Left hindlimb (tissue), 1 donor: ENCODE measurements at regions not wholly inside any gene's neighbourhood (a gene's known extent, or its start where the extent isn't known, plus 50 kb on each side); places are given as distances from the start of the nearest gene placed in this dataset.
"Not testable (repeated sequence)": the region's sequence is repeated elsewhere in the genome, so short reads cannot be mapped to it uniquely, and the experiment has no call there.

ENCODE experiments used
- DNase-seq: peaks from one replicate; pipeline ENCODE4 v3.0.0-alpha.2; 2018

DNA sequence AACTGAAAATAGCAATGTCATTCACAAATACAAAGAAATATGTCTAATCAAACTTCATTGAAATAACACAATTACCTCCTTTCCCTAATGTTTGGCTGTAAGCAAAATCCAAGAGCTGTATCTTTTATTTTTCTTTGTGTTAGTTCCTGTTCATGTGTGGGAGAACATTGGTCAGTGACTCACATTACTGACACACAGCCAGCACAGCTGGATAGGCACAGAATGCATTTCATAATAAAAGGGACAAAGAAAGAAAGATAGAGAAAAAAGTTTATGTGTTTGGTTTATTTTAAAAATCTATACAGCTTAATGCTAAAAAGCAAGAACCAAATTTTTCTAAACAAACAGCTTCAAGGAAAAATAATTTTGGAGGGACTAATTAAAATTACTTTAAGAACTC is 185.6 kb upstream of the COL3A1 start:
- peak; percentile 74 for DNase-seq

DNA sequence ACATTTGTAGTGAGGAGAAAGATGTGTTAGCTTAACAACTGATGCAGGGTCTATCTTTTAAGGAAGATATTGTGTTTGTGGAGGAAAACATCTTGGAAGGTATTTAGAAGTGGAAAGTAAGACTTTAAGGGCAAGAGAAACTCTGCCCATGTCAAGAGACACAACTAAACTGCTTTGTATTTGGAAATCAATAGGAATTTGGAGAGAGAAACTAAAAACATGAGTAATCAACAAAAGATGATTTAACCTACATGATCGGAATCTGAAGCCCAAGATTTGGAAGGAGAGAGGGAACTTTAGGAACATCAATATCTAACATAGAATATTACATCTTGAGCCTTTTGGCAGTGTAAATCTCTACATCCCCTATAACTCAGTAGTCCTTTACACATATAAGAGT is 184.2 kb upstream of the COL3A1 start:
- no peak for DNase-seq

DNA sequence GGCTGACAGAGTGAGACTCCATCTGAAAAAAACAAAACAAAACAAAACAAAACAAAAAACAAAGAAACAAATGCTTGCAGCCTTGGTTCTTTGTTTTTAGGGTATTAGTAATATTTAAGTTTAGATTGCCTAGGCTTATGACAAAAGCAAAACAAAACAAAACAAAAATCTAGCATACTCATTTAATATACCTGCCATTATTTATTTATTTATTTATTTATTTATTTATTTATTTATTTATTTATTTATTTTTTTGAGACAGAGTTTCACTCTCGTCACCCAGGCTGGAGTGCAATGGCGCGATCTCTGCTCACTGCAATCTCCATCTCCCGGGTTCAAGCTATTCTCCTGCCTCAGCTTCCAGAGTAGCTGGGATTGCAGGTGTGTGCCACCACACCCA is 179.7 kb upstream of the COL3A1 start:
- not testable (repeated sequence) for DNase-seq

DNA sequence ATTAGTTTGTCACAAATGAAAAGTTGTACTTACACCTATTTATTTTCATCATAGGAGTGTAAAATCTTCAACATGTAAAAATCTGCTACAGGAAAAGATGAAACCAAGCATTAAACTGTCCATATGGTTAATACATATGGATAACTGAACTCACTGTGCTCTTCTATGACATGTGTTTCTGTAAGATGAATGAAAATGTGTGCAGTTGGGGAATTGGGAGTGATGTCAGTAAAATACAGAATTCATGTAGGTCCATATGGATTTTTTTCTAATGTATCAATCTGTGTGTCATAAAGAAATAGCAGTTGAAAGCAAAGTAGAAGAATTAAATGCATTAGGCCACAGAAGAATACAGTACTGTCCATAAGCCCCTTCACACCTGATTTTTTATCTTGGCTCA is 178.4 kb upstream of the COL3A1 start:
- DNase-seq, result no peak

DNA sequence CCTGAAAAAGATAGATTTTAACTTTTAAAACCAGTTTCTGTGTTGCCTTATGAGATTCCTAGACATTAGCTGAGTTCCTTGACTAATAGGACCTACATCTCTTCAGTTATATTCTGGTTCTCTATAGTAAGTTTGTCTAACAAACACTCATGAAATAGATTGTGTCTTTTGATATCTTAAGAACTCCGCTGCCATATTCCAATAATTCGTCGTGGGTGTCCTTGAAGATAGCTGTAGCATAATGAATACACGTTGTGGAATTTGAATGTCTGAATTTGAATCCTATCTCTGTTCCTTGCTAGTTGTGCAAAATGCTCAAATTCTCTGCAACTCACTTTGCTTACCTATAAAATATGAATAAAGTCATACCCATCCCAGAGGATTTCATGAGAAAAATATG is 176.8 kb upstream of the COL3A1 start:
- no peak for DNase-seq

DNA sequence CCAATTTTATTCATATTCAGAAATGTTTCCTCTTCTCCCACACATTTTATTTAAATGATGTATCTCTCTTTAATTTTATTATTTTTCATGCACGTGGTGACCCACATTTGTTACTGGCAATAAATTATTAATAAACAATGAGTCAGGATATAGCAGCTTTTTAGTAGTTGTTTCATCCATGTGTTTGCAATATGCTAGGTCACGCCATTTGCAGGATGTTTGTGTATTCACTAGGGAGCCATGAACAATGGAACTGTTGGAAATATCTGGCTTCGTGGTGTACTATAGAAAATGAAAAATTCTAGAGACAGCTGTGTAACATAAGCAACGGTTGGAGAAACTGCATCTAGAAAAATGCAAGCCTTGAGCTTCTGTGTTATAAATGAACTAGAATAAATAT is 176.0 kb upstream of the COL3A1 start:
- peak; percentile 39 for DNase-seq

DNA sequence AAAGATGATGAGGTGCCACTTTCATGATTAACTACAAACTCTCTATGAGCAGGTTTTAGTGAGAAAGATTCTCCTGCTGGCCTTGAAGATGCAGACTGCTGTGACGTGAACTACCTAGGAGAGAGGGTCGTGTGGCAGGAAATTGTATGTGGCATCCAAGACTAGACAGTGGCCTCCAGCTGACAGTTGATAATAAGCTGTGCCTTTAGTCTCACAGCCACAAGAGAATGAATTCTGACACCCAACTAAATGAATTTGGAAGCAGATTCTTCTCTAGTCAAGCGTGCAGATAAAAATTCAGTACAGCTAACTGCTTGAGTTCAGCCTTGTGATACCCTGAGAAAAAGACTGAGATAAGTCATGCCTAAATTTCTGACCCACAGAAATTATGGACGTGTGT is 169.0 kb upstream of the COL3A1 start:
- DNase-seq, result no peak

DNA sequence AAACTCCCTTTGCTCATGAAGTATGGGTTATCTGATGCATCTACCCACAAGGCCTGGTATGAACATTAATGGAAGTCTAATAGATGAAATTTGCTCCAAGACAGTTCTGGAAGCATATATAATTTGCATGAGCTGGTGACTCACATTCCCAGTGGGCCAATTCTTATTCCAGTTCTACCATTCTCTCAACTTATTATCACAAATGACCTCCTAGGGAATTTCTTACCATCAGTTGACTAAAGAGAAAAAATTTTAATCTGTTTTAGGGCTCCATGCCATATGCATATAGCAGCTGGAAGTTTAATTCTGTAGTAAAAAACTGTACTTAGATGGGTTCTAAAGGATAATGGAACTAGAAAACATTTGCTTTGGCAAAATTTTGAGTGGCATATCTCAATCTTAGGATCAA is 165.2 kb upstream of the COL3A1 start:
- no peak for DNase-seq

DNA sequence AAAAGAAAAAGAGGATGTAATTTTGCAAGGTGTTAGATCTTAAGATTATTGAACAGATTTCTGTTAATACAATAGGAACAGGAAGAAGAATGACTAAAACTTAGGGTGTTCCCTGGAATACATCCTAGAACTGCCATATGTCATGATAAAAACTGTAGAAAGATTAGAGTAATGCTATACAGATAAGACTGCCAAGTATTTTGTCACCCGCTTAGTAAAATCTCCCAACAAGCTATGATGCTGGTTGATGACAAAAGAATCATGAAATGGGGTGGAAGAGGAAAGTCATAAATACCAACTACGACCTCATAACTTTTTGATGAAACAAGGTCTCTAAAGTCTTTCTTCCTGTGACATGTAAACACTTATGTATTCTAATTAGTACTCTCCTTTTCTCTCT is 163.6 kb upstream of the COL3A1 start:
- no peak for DNase-seq

DNA sequence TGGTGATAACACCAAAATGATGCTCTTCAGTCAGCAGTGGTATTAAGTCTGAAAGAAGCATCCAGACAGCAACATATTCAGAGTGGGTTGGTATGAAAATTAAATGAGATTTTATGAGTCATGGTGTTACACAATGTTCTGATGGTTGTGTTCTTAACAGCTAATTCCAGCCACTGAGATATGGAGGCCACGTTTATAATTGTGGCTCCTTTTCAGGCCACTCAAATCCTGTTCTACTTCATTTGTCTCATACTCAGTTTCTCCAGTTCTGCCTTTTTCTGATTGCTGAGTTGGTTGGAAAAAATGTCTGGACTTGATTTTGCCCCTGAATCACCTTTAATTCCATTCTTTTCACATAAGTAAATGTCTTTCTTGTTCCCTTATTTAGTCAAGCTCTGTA is 162.7 kb upstream of the COL3A1 start:
- no peak for DNase-seq

DNA sequence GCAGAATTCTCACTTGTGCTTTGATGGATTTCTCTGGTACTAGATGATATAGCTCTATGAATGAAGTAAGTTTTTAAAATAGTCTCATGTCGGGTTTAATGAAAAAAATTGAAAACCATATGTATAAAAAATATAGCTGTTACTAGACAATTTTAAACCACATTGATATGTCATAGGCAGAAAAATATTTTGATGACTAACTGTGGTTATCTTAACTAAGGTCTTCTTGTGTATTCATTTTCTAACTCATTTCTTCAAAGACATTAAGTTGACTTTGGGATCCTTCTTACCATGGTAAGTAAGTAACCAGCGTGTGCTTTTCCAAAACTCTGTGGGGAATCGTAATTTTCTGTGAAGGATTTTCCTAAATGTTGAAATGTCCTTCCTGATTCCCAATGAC is 160.9 kb upstream of the COL3A1 start:
- DNase-seq, result no peak

DNA sequence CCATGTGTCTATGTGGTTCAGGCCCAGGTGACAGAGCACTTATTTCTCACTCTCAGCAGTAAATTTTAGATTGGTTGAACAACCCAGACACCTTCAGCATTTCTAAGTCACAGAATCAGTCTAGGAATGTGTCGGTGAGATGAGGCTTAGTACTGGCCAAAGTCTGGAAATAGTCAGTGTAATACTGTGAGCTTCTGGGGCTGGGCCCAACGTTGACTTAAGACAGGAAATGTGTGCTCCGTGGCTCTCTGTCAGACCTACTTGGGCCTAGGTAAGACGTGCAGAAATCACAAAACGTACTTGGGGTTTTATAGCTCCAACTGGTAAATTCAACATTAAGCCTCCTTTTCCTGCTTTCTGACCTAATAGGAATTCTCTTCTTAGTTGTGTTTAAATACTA is 160.3 kb upstream of the COL3A1 start:
- DNase-seq, result peak; percentile 77

DNA sequence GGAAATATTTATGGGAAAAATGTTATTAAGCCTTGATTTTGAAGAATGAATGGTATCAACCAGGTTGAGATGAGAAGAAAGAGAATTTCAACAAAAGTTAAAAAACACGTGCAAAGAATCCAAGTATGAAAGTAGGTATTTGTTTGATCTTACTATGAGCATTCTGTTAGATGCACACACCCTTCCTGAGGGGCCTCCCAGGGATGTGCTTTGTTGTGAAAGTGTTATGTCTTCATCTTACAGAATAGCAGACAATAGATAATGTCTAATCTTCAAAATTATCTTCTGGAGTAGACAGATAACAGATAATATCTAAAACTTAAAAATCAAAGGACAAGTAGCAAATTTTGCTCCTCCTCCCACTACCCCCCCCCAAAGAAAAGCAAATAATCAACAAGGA is 155.2 kb upstream of the COL3A1 start:
- DNase-seq, result no peak

DNA sequence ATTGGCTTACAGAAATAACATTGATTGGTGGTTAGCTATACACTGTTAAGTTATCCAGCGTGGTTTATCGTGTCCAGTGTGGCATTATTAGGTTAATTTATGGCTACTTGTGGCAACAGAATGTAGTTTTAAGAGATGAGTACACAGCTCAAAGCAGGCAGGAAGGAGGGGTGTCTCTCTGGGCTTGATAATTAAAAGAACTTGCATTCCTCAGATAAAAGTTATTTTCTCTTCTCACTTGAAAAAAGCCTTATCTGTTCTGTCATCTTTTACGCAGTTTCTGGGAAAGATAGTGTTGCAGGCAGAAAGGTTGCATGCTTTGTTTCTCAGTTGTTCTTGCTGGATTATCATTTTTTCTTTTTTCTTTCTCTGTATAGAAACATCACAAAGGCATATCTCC is 154.4 kb upstream of the COL3A1 start:
- no peak for DNase-seq

DNA sequence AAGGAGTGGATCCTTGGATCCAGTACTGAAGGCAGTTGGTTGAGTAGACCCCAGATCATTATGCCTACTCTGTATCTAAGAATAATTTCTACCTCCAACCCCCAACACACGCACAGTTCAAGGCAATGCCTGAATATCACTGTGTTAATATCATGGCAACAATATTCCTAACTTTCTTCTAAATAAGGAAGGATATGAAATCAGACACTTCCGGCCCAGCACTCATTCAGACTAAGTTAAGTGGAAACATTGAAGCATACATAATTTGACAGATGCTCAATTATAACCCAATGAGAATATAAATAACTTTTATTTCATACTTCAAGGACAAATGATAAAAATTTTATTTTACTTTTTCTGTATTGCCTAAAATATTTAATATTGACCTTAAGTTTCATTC is 153.6 kb upstream of the COL3A1 start:
- no peak for DNase-seq

DNA sequence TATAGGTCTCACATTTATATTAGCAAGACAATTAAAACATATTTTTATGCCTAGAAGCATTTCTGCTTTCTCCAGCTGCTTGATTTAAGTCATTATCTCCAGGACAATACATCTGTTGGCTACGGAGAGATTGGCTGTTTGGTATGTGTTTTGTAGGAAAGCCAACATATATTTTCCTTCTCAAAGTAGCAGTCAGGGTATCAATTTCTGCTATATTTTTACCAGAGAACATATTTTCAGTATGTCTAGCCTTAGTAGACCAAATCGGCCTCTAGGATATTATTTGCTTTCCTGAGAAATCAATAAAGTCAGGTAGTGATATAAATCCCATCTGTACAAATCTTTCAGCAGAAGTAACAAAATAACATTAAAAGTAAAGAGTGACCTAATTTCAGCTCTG is 150.0 kb upstream of the COL3A1 start:
- no peak for DNase-seq

DNA sequence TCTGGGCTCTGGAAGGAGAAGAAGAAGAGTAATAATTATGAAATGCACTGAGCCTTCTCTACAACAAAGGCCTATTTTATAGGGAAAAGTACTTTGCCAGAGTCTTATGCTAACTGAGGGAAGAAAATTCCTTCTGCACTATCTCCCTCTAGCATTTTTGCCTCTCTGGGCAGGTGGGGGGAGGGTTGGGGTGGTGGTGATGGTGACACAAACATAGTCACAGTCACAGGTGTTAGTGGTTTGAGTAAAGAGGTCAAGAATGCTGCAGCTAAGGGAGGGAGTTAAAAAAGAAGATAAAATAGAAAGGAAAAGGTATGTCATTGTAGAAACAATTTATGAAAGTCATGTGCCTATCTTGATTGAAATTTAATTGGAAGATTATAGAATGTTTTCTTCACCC is 140.8 kb upstream of the COL3A1 start:
- DNase-seq, result no peak

DNA sequence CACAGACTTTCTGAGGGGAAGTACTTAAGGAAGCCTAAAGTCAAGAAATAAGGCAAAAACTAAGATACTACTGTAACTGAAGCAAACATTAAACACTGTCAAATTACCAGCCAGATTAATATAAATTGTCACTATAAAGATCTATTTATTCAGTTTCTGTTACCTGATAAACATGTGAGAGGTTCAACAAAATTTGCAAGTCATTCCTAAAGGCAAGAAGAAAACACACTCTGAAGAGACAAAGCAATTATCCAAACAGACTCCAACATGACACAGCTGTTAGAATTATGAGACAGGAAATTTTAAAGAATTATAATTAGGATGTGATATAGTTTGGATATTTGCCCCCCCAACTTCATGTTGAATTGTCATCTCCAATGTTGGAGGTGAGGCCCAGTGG is 140.4 kb upstream of the COL3A1 start:
- DNase-seq, result no peak

DNA sequence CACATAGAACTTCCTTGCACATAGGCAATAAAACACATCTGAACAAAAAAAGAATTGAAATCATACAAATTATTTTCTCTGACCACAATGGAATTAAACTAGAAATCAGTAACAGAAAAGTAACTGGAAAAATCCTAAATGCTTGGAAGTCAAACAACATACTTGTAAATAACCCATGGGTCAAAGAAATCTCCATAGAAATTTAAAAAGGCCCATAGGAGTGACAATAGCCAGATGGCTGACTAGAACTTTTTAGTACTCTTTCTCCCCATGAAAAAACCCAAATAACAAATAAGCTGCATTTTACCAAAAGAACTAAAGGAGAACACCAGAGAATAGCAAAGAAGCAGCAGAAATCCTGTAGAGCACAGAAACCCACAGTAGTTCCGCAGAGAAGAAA is 139.2 kb upstream of the COL3A1 start:
- no peak for DNase-seq

DNA sequence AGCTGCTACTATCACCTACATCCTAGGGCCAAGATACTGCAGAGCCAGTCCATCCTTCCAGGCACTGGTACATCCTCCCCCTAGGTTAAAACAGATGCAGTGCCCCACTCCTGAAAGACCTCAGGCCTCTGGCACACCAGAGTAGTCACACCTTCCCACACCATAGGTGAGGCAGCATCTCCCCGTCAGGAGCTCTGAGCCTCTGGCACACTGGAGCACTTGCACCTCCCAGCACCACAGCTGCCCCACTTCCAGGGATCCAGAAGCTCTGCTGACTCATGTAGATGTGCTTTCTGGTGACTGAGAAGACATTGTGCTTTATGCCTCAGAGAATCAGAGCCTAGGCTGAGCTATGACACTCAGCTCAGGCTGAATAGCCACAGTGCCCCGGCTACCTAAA is 138.4 kb upstream of the COL3A1 start:
- no peak for DNase-seq

DNA sequence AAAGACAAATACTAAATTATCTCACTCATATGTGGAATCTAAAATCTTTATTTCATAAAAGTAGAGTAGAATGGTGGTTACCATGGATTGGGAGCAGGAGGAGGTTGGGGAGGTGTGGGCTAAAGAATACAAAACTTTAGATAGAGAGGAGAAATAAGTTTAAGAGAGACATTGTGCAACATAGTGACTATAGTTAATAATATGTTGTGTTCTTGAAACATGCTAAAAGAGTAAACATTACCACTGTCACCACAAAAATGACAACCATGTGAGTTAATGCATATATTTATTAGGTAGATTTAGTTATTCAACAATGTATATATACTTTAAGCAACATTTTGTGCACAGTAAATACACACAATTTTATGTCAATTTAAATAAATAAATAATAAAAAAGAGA is 128.5 kb upstream of the COL3A1 start:
- no peak for DNase-seq

DNA sequence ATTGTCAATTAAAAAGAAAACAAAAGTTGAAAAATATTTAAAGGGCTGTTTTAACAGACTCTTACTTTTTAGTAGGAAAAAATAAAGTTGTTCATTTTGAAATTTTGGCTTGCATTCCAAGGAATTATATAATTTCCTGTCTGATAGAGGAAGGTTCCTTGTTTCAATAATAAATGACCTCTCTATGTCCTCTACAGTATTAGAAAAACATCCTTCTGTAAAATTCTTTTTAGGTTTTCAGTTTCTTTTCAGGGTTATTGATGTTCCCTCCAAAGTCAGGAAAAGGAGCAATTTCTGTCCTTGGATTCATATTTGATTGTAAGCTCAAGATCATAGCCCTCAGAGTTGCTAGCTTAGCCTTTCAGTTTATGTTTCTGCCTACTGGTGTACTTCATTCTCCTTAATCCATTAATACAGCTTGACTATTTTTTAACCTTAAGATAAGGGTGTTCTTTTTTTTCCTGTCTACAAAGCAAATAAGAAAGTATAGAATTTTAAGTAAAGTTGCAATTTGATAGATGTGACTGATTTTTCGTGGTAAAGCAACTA is 125.2 kb upstream of the COL3A1 start:
- no peak for DNase-seq

DNA sequence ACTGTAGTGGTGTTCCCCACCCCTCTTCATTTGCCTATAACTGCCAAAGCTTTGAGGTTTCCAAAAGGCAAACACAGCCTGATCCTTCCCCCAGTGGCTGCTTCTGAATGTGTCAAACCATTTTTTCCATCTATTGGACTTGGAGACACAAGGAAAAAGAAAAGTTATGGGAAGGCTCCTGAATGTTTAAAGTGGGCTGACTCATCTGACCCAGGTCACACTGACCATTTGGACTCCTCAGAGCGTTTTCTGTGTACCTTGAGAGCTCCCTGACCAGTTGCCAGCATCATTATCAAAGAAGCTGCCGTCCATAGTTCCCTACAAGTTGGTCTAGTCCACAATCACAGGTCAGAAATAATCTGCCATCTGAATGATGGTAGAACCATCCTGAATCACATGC is 123.4 kb upstream of the COL3A1 start:
- no peak for DNase-seq

DNA sequence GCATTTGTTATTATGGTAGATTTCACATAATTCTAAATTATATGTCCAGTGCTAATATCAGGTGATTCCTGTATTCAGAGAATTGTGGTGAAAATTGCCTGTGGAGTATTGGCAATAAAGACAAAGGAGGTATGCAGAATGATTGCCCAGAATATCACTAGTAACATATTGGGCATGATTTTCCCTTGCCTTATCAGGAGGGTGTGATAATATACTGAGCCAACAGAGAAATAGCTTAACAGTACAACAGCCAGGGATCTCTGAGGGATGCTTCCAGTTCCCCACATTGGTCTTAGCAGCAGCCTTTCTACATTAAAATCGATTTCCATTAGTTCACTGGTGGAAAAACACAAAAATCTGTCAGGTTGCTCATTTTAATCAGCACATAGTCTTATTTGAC is 122.9 kb upstream of the COL3A1 start:
- no peak for DNase-seq

DNA sequence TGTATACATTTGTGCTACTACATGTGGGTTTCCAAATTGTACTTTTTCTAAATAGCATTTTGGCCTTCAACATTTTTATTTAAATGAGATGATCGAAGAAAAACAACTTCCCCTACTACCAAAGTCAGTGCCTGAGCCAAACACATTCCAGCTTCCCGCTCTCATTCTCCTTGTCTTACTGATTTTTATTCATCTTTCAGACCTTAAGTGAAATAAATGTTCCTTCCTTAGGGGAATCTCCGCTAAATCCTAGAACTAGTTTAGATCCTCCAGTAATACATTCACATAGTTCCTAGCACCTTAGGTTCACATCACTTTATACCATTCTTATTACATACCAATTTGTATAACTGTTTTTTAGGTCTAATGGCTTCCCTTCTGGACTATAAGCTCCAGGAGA is 122.3 kb upstream of the COL3A1 start:
- no peak for DNase-seq

DNA sequence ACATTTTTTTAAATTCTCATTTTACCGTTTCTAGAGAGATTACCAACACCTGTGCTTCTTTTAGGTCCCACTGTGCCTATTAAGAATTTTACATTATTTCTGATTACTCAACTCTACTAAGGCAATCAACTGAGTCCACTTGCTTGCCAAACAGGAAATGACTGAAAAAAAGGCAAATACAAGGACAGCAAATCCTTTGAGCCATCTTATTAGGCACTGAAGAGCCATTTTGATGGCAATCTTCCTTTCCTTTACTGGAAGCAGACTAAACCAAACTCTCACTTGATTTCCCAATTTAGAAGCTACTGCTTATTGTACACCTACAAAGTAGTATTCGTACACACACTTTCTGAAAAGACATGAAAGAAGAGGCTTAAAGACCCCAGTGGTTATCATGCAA is 121.4 kb upstream of the COL3A1 start:
- no peak for DNase-seq
